ENCODE measurements at regions not wholly inside any gene's neighbourhood (a gene's known extent, or its start where the extent isn't known, plus 50 kb on each side); places are given as distances from the start of the nearest gene placed in this dataset.
"Not testable (repeated sequence)": the region's sequence is repeated elsewhere in the genome, so short reads cannot be mapped to it uniquely, and the experiment has no call there.

- TF ChIP-seq CTCF (conservative IDR thresholded peaks at IDR 0.05; ENCODE audit: low read depth, low read length): no peak
- no peak for DNase-seq (ENCODE audit: low read depth)
These were observed 50.6 kb upstream of the SLC44A3 start for GRCh38 chr1:94769551-94769950.

GRCh38 chr1:94768036-94768435, 52.1 kb upstream of the SLC44A3 start:
- no peak overlapping the region for H3K4me3 ChIP-seq (ENCODE audit: low read depth, low read length)
- no peak for DNase-seq (ENCODE audit: low read depth)
- TF ChIP-seq CTCF (conservative IDR thresholded peaks at IDR 0.05; ENCODE audit: low read depth, low read length): no peak

More at GRCh38 chr1:94769551-94769950, 50.6 kb upstream of the SLC44A3 start:
- no peak overlapping the region for H3K4me3 ChIP-seq (ENCODE audit: low read depth, low read length)

DNA sequence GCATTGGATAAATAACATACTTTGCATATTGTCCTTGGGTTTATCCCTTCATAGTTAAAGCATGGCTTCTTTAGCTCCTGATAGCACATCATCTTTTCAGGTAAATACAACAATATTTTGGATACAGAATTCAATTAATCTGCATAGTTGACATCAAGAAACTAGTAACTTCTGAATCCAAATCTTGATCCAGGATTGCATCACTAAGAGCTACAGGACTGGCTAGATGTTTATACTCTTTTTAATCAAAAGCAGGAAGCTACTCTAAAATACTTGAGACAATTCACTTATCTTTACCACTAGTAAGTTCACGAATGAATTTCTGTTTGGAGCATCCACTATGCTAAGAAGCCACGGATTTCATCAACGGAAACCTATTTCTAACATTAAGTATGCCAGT, 54.2 kb upstream of the SLC44A3 start:
- TF ChIP-seq CTCF (conservative IDR thresholded peaks at IDR 0.05; ENCODE audit: low read depth, low read length): no peak
- no peak for DNase-seq (ENCODE audit: low read depth)
- H3K4me3 ChIP-seq (ENCODE audit: low read depth, low read length): no peak overlapping the region

DNA sequence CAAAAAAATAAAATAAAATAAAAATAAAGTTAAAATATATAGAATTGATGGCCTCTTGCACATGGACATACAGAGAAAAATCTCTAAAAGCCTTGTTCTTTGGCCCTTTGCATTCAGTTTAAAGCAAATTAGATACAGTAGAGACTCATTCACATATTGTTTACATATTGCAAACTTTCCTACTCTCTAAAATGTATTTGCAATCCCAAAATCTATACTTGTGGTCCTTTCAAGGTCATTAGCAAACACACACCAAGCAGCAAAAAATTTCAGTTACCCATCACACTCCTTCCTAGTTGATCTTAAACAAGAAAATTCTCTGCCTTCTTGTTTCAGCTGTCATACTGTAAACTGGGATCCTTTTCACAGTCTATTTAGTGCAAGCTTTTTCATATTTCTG, 61.0 kb upstream of the SLC44A3 start:
- TF ChIP-seq CTCF (conservative IDR thresholded peaks at IDR 0.05; ENCODE audit: low read depth, low read length): no peak
- H3K4me3 ChIP-seq (ENCODE audit: low read depth, low read length): no peak overlapping the region
- DNase-seq (ENCODE audit: low read depth): no peak

- TF ChIP-seq CTCF (conservative IDR thresholded peaks at IDR 0.05; ENCODE audit: low read depth, low read length): no peak
- no peak overlapping the region for H3K4me3 ChIP-seq (ENCODE audit: low read depth, low read length)
- peak; percentile 94 for DNase-seq (ENCODE audit: low read depth)
These were observed 62.2 kb upstream of the SLC44A3 start for GRCh38 chr1:94757931-94758330.

DNA sequence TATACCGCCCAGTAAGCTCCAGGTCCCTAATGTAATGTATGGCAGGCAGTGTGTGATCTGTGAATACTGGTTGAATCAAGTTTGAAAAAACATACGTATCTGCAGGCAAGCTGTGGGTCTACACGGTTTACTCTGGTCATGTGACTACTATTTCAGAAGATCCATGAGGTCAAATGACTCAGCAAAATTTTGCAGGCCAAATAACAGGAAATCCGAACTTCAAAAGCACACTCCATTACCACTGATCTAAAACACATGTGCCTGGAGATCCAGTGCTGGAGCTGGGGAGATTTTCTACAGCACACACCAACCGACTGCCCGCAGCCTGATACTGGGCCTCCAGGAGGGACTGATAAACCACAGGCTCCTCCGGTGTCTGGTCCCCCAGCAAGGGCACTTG, 64.5 kb upstream of the SLC44A3 start:
- no peak for TF ChIP-seq CTCF (conservative IDR thresholded peaks at IDR 0.05; ENCODE audit: low read depth, low read length)
- H3K4me3 ChIP-seq (ENCODE audit: low read depth, low read length): no peak overlapping the region
- DNase-seq (ENCODE audit: low read depth): peak; percentile 98

- H3K4me3 ChIP-seq (ENCODE audit: low read depth, low read length); DNase-seq (ENCODE audit: low read depth): not testable (repeated sequence)
These were observed 65.1 kb upstream of the SLC44A3 start for GRCh38 chr1:94755016-94755415.

DNA sequence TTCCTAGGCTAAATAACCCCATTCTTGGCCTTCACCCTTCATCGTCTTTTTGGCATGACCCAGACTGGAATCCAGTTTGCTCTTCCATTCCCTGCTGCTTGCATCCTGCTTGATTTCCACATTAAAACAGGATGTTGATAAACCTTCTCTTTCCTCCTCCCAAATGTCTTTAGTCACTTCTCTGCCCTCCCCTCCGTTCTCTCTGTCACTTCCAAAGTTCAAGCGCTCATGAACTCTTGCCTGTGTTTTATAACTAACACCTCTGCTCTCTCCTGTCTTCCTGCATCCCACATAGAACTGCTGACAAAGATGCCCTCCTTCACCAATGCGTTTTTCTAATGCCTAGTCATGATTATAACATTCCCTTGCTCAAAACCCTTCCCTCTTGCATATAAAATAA, 65.6 kb upstream of the SLC44A3 start:
- TF ChIP-seq CTCF (conservative IDR thresholded peaks at IDR 0.05; ENCODE audit: low read depth, low read length): no peak
- DNase-seq (ENCODE audit: low read depth): no peak
- H3K4me3 ChIP-seq (ENCODE audit: low read depth, low read length): no peak overlapping the region

Measured in choroid plexus epithelial cell (primary cell).